GM12878 (cell line): ENCODE measurements at regions not wholly inside any gene's neighbourhood (a gene's known extent, or its start where the extent isn't known, plus 50 kb on each side); places are given as distances from the start of the nearest gene placed in this dataset.

ENCODE experiments used
- ATAC-seq: fragments of 200-7000 bp; cut with Tn5 transposase; 3 replicates; pipeline ENCODE4 v1.9.1; 2020; ENCODE audit warnings: mild to moderate bottlenecking, moderate library complexity
- BruUV-seq: library from RNA; stranded (reverse); fragments of 400-500 nt; replicated peaks from 2 replicates; lab custom pipeline; 2021; lab: Mats Ljungman, UMichigan
- CTCF ChIA-PET: fragments of 300-600 bp; sonication (Branson Sonifier 250); formaldehyde crosslinking; extraction: SDS; loops from one replicate; lab custom pipeline; 2021; ENCODE audit warnings: inconsistent platforms; lab: Yijun Ruan, JAX
- POLR2A ChIA-PET: fragments of 350-600 bp; formaldehyde crosslinking; extraction: SDS; loops from one replicate; lab custom pipeline; 2021; ENCODE audit warnings: inconsistent platforms; lab: Charles Lee
- RAD21 ChIA-PET: fragments of 300-600 bp; sonication (Branson Sonifier 250); formaldehyde crosslinking; loops from one replicate; lab custom pipeline; 2023; ENCODE audit warnings: antibody characterized with exemption; ENCODE audit not compliant: unreplicated experiment; lab: Charles Lee
- SMC1A ChIA-PET: fragments of 300-600 bp; sonication (Branson Sonifier 250); formaldehyde crosslinking; loops from one replicate; lab custom pipeline; 2023; ENCODE audit not compliant: unreplicated experiment, uncharacterized antibody; lab: Charles Lee
- DNase-seq: peaks from one replicate; pipeline ENCODE4 v3.0.0-alpha.2; 2011; ENCODE audit warnings: low read depth, low spot score
- FAIRE-seq: peaks from 3 replicates; lab custom pipeline; 2011; peaks lifted over from hg19 to GRCh38; lab: Jason Lieb, UNC
- H2AFZ ChIP-seq: 2 replicates; pipeline ENCODE4 v1.6.0; 2011; ENCODE audit warnings: low read depth, low read length, control low read depth; ENCODE audit not compliant: control insufficient read depth
- H3K27ac ChIP-seq: 2 replicates; pipeline ENCODE4 v1.5.1; 2011; ENCODE audit warnings: control low read depth; ENCODE audit not compliant: control insufficient read depth, insufficient read depth
- H3K27me3 ChIP-seq, 2 experiments: replicated peaks in 1 of 2; 2 replicates each; pipeline versions ENCODE4 v1.6.0 to v1.6.1; 2011; ENCODE audit warnings: low read length in 1 of 2; ENCODE audit not compliant: control insufficient read depth in 2 of 2, insufficient read depth in 2 of 2
- H3K36me3 ChIP-seq, 2 experiments: 2 replicates each; pipeline ENCODE4 v1.5.1; 2011; ENCODE audit warnings: low read length in 1 of 2; ENCODE audit not compliant: control insufficient read depth in 2 of 2, insufficient read depth in 2 of 2
- H3K4me1 ChIP-seq: 2 replicates; pipeline ENCODE4 v1.6.1; 2011; ENCODE audit warnings: mild to moderate bottlenecking, low read length, moderate library complexity, mixed read lengths; ENCODE audit not compliant: control insufficient read depth, insufficient read depth
- H3K4me2 ChIP-seq: 2 replicates; pipeline ENCODE4 v1.6.0; 2011; ENCODE audit warnings: control low read depth; ENCODE audit not compliant: control insufficient read depth, insufficient read depth
- H3K4me3 ChIP-seq: fragments of 200-600 bp; sonication (generic); 2 replicates; pipeline ENCODE4 v1.5.1; 2016
- H3K79me2 ChIP-seq: 2 replicates; pipeline ENCODE4 v1.6.0; 2011; ENCODE audit warnings: low read length; ENCODE audit not compliant: control insufficient read depth, insufficient read depth
- H3K9ac ChIP-seq: 2 replicates; pipeline ENCODE4 v1.8.0; 2011; ENCODE audit warnings: low read length, control low read depth, mixed read lengths; ENCODE audit not compliant: control insufficient read depth, insufficient read depth
- H3K9me3 ChIP-seq: replicated peaks from 3 replicates; pipeline ENCODE4 v1.5.1; 2011; ENCODE audit warnings: mild to moderate bottlenecking, low read length; ENCODE audit not compliant: control insufficient read depth, insufficient read depth
- H4K20me1 ChIP-seq: 2 replicates; pipeline ENCODE4 v1.6.0; 2011; ENCODE audit not compliant: control insufficient read depth, insufficient read depth
- BCLAF1 ChIP-seq: fragments of 450-650 bp; IDR thresholded peaks from 2 replicates; pipeline ENCODE4 v1.6.1; 2017; ENCODE audit warnings: antibody characterized with exemption, mild to moderate bottlenecking, moderate library complexity
- BRCA1 ChIP-seq: IDR thresholded peaks from 2 replicates; pipeline ENCODE4 v1.6.1; 2011; ENCODE audit warnings: low read depth, low read length, improper control_type of control experiment
- ELK1 ChIP-seq: IDR thresholded peaks from 2 replicates; pipeline ENCODE4 v1.6.1; 2012; ENCODE audit warnings: low read depth, low read length, improper control_type of control experiment
- SMC3 ChIP-seq: IDR thresholded peaks from 2 replicates; pipeline ENCODE4 v1.6.1; 2011; ENCODE audit warnings: low read length, improper control_type of control experiment, borderline replicate concordance
- TBL1XR1 ChIP-seq: IDR thresholded peaks from 2 replicates; pipeline ENCODE4 v1.6.1; 2012; ENCODE audit warnings: low read depth, low read length, improper control_type of control experiment
- ZNF384 ChIP-seq: IDR thresholded peaks from 2 replicates; pipeline ENCODE4 v1.6.1; 2012; ENCODE audit warnings: low read depth, mild to moderate bottlenecking, low read length, improper control_type of control experiment, borderline replicate concordance
- WGBS: methylation state at CpG from one replicate; pipeline ENCODE4 v1.1.6; 2016; ENCODE audit warnings: low lambda C conversion rate; ENCODE audit not compliant: insufficient replicate concordance, insufficient coverage; ENCODE audit errors: missing lambda C conversion rate; 5-methylcytosine and 5-hydroxymethylcytosine counted together
- in situ Hi-C: fragments of 300-500 bp; cut with MboI; formaldehyde crosslinking; loops from 9 replicates; pipeline ENCODE4 v1.14.3; 2018; ENCODE audit warnings: mixed read lengths
- intact Hi-C: fragments of 100-400 bp; cut with micrococcal nuclease; formaldehyde crosslinking; loops from one replicate; pipeline ENCODE4 v1.14.2; 2022; ENCODE audit not compliant: unreplicated experiment

DNA sequence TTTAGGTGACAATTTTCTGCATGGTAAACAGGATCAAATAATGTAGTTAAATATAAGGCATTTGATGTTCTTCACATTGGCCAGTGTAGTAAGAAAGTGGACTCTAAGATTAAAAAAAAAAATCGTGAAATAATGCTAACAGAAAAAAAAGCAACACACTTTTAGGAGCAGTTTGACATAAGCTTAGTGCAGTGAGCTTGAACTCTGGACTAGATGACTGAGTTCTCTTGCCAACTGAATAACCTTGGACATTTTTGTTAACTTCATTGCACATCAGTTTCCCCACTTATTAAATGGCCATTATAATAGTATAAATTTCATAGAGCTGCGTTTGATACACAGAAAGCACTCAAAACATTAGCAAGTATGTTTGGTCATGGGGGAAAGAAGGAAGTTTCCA lies 649.3 kb upstream of the ADGRL4 start:
- in situ Hi-C loops (no loop called here), intact Hi-C loops (no loop called here)
- no TSS peak for BruUV-seq
- H3K27ac ChIP-seq: no peak overlapping the region
- H4K20me1 ChIP-seq: no peaks in the 10 kb centered on the region
- FAIRE-seq (no peak), ATAC-seq (no peak), DNase-seq (no peak)
- H3K9ac ChIP-seq: no peak overlapping the region
- H3K4me2 ChIP-seq: no peak overlapping the region
- H2AFZ ChIP-seq: no peak overlapping the region
- no peaks in the 10 kb centered on the region for H3K36me3 ChIP-seq
- no peak overlapping the region for H3K4me3 ChIP-seq
- no peaks in the 10 kb centered on the region for H3K4me1 ChIP-seq
- WGBS: 5% methylated on average over 2 of the region's 2 CpGs
- no peaks in the 10 kb centered on the region for H3K27me3 ChIP-seq
- RAD21 ChIA-PET: no interaction called here
- H3K9me3 ChIP-seq: no peaks in the 10 kb centered on the region
- TF ChIP-seq ZNF384 (no peak), TBL1XR1 (no peak), SMC3 (no peak), ELK1 (no peak), BCLAF1 (no peak), BRCA1 (no peak)
- H3K79me2 ChIP-seq: no peaks in the 10 kb centered on the region
- POLR2A ChIA-PET: no interaction called here
- CTCF ChIA-PET: no interaction called here
- SMC1A ChIA-PET: no interaction called here
